Mesodermal cell (in vitro differentiated cells): ENCODE measurements at regions not wholly inside any gene's neighbourhood (a gene's known extent, or its start where the extent isn't known, plus 50 kb on each side); places are given as distances from the start of the nearest gene placed in this dataset.

Experiments used
- H3K27ac ChIP-seq: 2 replicates; pipeline ENCODE4 v1.7.0; 2013; ENCODE audit warnings: mild to moderate bottlenecking, low read depth, low read length, moderate library complexity; ENCODE audit not compliant: severe bottlenecking
- H3K36me3 ChIP-seq: 2 replicates; pipeline ENCODE4 v1.7.1; 2013; ENCODE audit warnings: mild to moderate bottlenecking, low read length, moderate library complexity; ENCODE audit not compliant: control insufficient read depth, insufficient read depth
- H3K4me1 ChIP-seq: one replicate; pipeline ENCODE4 v1.7.1; 2013; ENCODE audit warnings: mild to moderate bottlenecking, low read length; ENCODE audit not compliant: insufficient read depth, control insufficient read depth, poor library complexity, severe bottlenecking
- H3K4me3 ChIP-seq: 2 replicates; pipeline ENCODE4 v1.7.0; 2013; ENCODE audit warnings: low read length, control low read depth, mild to moderate bottlenecking; ENCODE audit not compliant: insufficient read depth, poor library complexity, severe bottlenecking; ENCODE audit errors: extremely low read depth
- H3K9me3 ChIP-seq: 2 replicates; pipeline ENCODE4 v1.7.1; 2013; ENCODE audit warnings: mild to moderate bottlenecking, low read length, moderate library complexity; ENCODE audit not compliant: control insufficient read depth
- WGBS, 2 experiments: methylation state at CpG; one replicate each; pipeline ENCODE4 v1.1.5; 2013; ENCODE audit warnings: missing lambda C conversion rate in 2 of 2; ENCODE audit not compliant: insufficient coverage in 2 of 2; 5-methylcytosine and 5-hydroxymethylcytosine counted together

- no peak overlapping the region for H3K4me3 ChIP-seq
- H3K9me3 ChIP-seq = no peaks in the 10 kb centered on the region
- H3K4me1 ChIP-seq = no peaks in the 10 kb centered on the region
- H3K36me3 ChIP-seq = no peaks in the 10 kb centered on the region
- H3K27ac ChIP-seq = no peak overlapping the region
These were observed 1637.7 kb upstream of the LRRTM1 start for GRCh38 chr2:81942136-81942680.

GRCh38 chr2:81940266-81940955 lies 1635.9 kb upstream of the LRRTM1 start:
- Histone ChIP-seq H3K4me1 (no peaks in the 10 kb centered on the region), H3K36me3 (no peaks in the 10 kb centered on the region), H3K27ac (no peak overlapping the region), H3K4me3 (no peak overlapping the region), H3K9me3 (no peaks in the 10 kb centered on the region)
- 92% methylated on average over 2 of the region's 7 CpGs; no CpG with 5 or more reads in 1 of the 2 experiments for WGBS, 2 experiments

GRCh38 chr2:81937944-81938343 lies 1633.4 kb upstream of the LRRTM1 start:
- H3K36me3 ChIP-seq = no peaks in the 10 kb centered on the region
- no CpG with 5 or more reads among the region's 1 CpG for WGBS, 2 experiments
- H3K4me3 ChIP-seq = no peak overlapping the region
- no peaks in the 10 kb centered on the region for H3K4me1 ChIP-seq
- H3K27ac ChIP-seq = no peak overlapping the region
- H3K9me3 ChIP-seq = no peaks in the 10 kb centered on the region

- Histone ChIP-seq H3K4me3 (no peak overlapping the region), H3K27ac (no peak overlapping the region), H3K4me1 (no peaks in the 10 kb centered on the region), H3K9me3 (no peaks in the 10 kb centered on the region), H3K36me3 (no peaks in the 10 kb centered on the region)
- WGBS, 2 experiments = 96 to 100% methylated on average over 3 to 4 of the region's 4 CpGs
These were observed 1599.0 kb upstream of the LRRTM1 start for GRCh38 chr2:81903534-81903933.

DNA sequence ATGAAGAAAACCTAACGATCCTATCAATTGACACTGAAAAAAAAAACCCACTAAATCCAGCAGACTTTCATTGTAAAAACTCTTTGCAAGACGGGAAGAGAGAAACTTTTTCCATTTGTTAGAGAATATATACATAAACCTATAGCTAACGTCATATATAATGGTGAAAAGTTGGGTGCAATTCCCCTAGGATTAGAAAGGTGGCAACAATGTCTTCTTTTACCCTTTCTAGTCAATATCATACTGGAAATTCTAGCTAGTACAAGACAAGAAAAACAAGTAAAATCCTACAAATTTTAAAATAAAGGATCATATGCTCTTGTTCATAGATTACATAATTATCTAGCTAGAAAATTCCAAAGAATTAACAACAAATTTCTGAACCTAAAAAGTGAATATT lies 1596.5 kb upstream of the LRRTM1 start:
- no peak overlapping the region for H3K4me3 ChIP-seq
- H3K36me3 ChIP-seq = no peaks in the 10 kb centered on the region
- WGBS, 2 experiments = no CpG with 5 or more reads among the region's 3 CpGs
- no peaks in the 10 kb centered on the region for H3K9me3 ChIP-seq
- H3K27ac ChIP-seq = no peak overlapping the region
- no peaks in the 10 kb centered on the region for H3K4me1 ChIP-seq

DNA sequence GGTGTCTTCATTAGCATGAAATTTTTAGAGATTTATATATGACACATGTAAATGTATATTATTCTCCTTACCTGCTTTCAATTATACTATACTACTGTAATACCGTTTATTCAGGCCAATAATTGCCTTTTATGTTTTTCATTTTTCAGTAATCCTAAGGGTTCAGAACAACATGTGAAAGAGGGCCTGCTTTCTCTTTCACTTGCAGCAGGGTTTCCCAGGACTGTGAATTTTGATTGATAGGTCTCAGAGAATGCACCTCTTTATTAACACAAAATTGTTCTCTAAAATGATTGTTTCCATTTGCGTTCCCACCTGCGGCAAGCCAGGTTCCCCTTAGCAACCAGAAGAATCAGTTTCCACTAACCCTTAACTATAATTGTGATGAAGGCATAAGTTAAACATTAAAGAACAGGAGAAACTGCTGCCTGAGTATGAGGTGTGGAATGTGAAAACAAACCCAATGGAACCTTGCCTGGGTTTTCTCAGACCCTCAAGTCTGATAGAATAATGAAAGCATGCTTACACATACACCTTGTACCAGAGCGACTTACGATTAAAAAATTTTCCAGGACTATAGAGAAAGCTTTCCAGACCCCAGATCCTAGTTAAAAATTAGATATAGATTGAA lies 1591.2 kb upstream of the LRRTM1 start:
- Histone ChIP-seq H3K27ac (no peak overlapping the region), H3K4me1 (no peaks in the 10 kb centered on the region), H3K4me3 (no peak overlapping the region), H3K9me3 (no peaks in the 10 kb centered on the region), H3K36me3 (no peaks in the 10 kb centered on the region)
- WGBS, 2 experiments = no CpG with 5 or more reads among the region's 5 CpGs

DNA sequence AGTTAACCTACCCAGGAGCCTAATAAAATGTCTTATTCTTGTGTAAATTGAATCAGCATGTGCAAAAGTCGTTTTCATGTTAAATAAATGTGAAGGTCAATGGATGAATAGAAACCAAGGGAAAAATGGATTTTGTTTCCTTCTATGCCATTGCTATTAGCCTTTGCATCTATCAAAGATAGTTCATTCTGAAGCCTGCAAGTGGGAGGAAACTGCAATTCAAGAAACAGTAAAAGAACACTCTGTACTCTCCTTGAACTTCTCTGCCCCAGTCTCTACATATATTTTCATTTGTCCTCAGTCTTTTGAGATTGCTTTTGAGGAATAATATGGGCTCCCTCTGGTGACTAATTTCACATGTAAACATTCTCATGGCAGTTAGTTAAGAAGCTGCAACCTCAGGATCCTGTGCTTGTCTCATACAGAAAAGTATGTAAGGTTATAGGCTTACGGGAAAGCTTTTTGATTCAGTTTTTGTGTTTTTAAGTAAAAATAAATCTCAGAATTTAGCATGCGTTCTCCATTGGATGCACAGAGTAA lies 1590.0 kb upstream of the LRRTM1 start:
- Histone ChIP-seq H3K4me1 (no peaks in the 10 kb centered on the region), H3K36me3 (no peaks in the 10 kb centered on the region), H3K9me3 (no peaks in the 10 kb centered on the region), H3K4me3 (no peak overlapping the region), H3K27ac (no peak overlapping the region)
- WGBS, 2 experiments = 60% methylated on average over 1 of the region's 3 CpGs; no CpG with 5 or more reads in 1 of the 2 experiments

DNA sequence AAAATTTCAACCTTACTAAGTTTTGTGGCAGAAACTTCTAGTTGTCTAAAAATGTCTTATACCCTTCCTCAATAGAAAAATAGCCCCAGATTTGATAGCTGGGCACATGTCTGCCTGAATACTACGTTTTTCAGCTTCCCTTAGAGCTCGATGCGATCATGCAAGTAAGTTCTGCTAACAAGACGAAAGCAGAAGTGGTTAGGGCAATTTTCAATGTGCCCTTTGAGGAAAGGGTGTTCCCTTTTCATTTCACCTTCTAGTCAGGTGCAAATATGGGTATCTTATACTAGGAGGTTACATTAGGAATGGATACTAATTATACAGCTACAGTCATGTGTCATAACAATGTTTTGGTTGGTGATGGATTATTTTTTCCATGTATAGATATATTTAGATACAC lies 1572.1 kb upstream of the LRRTM1 start:
- 100% methylated on average over 4 of the region's 4 CpGs; no CpG with 5 or more reads in 1 of the 2 experiments for WGBS, 2 experiments
- Histone ChIP-seq H3K27ac (no peak overlapping the region), H3K4me1 (no peaks in the 10 kb centered on the region), H3K9me3 (no peaks in the 10 kb centered on the region), H3K36me3 (no peaks in the 10 kb centered on the region), H3K4me3 (no peak overlapping the region)

GRCh38 chr2:81872006-81872405 lies 1567.5 kb upstream of the LRRTM1 start:
- no peak overlapping the region for H3K4me3 ChIP-seq
- no peaks in the 10 kb centered on the region for H3K36me3 ChIP-seq
- H3K27ac ChIP-seq = no peak overlapping the region
- H3K9me3 ChIP-seq = no peaks in the 10 kb centered on the region
- WGBS, 2 experiments = 88% methylated on average over 1 of the region's 1 CpG; no CpG with 5 or more reads in 1 of the 2 experiments
- no peaks in the 10 kb centered on the region for H3K4me1 ChIP-seq

- Histone ChIP-seq H3K4me1 (no peaks in the 10 kb centered on the region), H3K4me3 (no peak overlapping the region), H3K27ac (no peak overlapping the region), H3K9me3 (no peaks in the 10 kb centered on the region), H3K36me3 (no peaks in the 10 kb centered on the region)
- no CpG with 5 or more reads among the region's 1 CpG for WGBS, 2 experiments
These were observed 1565.6 kb upstream of the LRRTM1 start for GRCh38 chr2:81870119-81870518.

- no peaks in the 10 kb centered on the region for H3K4me1 ChIP-seq
- no peaks in the 10 kb centered on the region for H3K36me3 ChIP-seq
- H3K9me3 ChIP-seq = no peaks in the 10 kb centered on the region
- H3K4me3 ChIP-seq = no peak overlapping the region
- H3K27ac ChIP-seq = no peak overlapping the region
- 90% methylated on average over 2 of the region's 3 CpGs; no CpG with 5 or more reads in 1 of the 2 experiments for WGBS, 2 experiments
These were observed 1554.4 kb upstream of the LRRTM1 start for GRCh38 chr2:81858998-81859397.
